ENCODE measurements at regions not wholly inside any gene's neighbourhood (a gene's known extent, or its start where the extent isn't known, plus 50 kb on each side); places are given as distances from the start of the nearest gene placed in this dataset.

DNA sequence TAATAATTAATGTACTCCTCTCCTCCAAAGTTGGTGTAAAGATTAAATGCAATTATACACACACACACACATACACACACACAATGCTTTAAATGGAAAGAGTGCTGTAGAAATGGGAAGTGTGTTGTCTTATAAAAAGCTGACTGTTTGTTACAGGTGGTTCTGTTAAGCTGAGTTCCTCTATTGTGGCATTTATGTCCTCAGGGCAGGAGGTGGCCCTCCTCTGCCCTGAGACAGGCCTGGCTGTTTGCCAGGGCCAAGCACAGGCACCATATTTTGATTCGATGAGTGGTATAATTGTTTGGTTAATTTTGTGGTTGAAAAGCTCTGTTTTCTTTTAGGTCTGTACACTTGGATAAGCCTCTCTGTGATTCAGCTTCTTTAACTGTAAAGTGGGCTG, 573.9 kb downstream of the KIF4B start:
- H2AFZ ChIP-seq (ENCODE audit: low read depth, low read length, poor library complexity, severe bottlenecking) = no peak overlapping the region
- H3K27ac ChIP-seq (ENCODE audit: low read depth, low read length) = no peak overlapping the region
- H3K9me2 ChIP-seq (ENCODE audit: insufficient read depth) = no peaks in the 10 kb centered on the region
- no TSS peak for BruUV-seq (replicated peaks)
- ChIA-PET POLR2A (no interaction called here), CTCF (no interaction called here), RAD21 (ENCODE audit: low non-redundant PET in 1 of 2, low total read pairs in 2 of 2, uncharacterized antibody in 2 of 2, unreplicated experiment in 2 of 2) (no interaction called here)
- H3K27me3 ChIP-seq (ENCODE audit: insufficient read depth, low read length) = no peaks in the 10 kb centered on the region
- intact Hi-C loops (cut with micrococcal nuclease) = no loop called here
- no peaks in the 10 kb centered on the region for H4K20me1 ChIP-seq (ENCODE audit: insufficient read depth)
- no peaks in the 10 kb centered on the region; a peak in 1 of 4 replicates for H3K4me1 ChIP-seq (ENCODE audit: control insufficient read depth in 1 of 2, insufficient read depth in 2 of 2, low read length in 2 of 2)
- no peak overlapping the region for H3K9ac ChIP-seq (ENCODE audit: low read length)
- TF ChIP-seq CBX3 (IDR thresholded peaks at IDR 0.05; ENCODE audit: low read depth) (no peak), EGR1 (IDR thresholded peaks at IDR 0.05; ENCODE audit: low read depth) (no peak), YY1 (IDR thresholded peaks at IDR 0.05; ENCODE audit: extremely low read depth, insufficient replicate concordance, low read depth, low read length) (no peak), SIN3A (IDR thresholded peaks at IDR 0.05; ENCODE audit: low read depth) (no peak), SP1 (IDR thresholded peaks at IDR 0.05; ENCODE audit: low read depth) (no peak), POLR2A (IDR thresholded peaks at IDR 0.05; ENCODE audit: borderline replicate concordance, extremely low read depth, insufficient read depth, insufficient read length) (no peak), POLR2AphosphoS5 (IDR thresholded peaks at IDR 0.05; ENCODE audit: low read depth, low read length) (no peak), CEBPB (IDR thresholded peaks at IDR 0.05; ENCODE audit: low read depth) (no peak), JUND (IDR thresholded peaks at IDR 0.05) (no peak), TCF7L2 (IDR thresholded peaks at IDR 0.05; ENCODE audit: borderline replicate concordance, extremely low read depth, insufficient read depth, insufficient read length) (no peak), EZH2phosphoT487 (IDR thresholded peaks at IDR 0.05; ENCODE audit: borderline replicate concordance) (no peak)
- TF ChIP-seq, protein P1, sequence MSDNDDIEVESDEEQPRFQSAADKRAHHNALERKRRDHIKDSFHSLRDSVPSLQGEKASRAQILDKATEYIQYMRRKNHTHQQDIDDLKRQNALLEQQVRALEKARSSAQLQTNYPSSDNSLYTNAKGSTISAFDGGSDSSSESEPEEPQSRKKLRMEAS (IDR thresholded peaks at IDR 0.05) = no peak
- TF ChIP-seq, protein P2, sequence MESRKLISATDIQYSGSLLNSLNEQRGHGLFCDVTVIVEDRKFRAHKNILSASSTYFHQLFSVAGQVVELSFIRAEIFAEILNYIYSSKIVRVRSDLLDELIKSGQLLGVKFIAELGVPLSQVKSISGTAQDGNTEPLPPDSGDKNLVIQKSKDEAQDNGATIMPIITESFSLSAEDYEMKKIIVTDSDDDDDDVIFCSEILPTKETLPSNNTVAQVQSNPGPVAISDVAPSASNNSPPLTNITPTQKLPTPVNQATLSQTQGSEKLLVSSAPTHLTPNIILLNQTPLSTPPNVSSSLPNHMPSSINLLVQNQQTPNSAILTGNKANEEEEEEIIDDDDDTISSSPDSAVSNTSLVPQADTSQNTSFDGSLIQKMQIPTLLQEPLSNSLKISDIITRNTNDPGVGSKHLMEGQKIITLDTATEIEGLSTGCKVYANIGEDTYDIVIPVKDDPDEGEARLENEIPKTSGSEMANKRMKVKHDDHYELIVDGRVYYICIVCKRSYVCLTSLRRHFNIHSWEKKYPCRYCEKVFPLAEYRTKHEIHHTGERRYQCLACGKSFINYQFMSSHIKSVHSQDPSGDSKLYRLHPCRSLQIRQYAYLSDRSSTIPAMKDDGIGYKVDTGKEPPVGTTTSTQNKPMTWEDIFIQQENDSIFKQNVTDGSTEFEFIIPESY (IDR thresholded peaks at IDR 0.05; ENCODE audit: extremely low read depth, insufficient replicate concordance, low read length) = no peak
- TF ChIP-seq, protein P3, sequence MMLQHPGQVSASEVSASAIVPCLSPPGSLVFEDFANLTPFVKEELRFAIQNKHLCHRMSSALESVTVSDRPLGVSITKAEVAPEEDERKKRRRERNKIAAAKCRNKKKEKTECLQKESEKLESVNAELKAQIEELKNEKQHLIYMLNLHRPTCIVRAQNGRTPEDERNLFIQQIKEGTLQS (IDR thresholded peaks at IDR 0.05) = no peak
- TF ChIP-seq, protein P4, sequence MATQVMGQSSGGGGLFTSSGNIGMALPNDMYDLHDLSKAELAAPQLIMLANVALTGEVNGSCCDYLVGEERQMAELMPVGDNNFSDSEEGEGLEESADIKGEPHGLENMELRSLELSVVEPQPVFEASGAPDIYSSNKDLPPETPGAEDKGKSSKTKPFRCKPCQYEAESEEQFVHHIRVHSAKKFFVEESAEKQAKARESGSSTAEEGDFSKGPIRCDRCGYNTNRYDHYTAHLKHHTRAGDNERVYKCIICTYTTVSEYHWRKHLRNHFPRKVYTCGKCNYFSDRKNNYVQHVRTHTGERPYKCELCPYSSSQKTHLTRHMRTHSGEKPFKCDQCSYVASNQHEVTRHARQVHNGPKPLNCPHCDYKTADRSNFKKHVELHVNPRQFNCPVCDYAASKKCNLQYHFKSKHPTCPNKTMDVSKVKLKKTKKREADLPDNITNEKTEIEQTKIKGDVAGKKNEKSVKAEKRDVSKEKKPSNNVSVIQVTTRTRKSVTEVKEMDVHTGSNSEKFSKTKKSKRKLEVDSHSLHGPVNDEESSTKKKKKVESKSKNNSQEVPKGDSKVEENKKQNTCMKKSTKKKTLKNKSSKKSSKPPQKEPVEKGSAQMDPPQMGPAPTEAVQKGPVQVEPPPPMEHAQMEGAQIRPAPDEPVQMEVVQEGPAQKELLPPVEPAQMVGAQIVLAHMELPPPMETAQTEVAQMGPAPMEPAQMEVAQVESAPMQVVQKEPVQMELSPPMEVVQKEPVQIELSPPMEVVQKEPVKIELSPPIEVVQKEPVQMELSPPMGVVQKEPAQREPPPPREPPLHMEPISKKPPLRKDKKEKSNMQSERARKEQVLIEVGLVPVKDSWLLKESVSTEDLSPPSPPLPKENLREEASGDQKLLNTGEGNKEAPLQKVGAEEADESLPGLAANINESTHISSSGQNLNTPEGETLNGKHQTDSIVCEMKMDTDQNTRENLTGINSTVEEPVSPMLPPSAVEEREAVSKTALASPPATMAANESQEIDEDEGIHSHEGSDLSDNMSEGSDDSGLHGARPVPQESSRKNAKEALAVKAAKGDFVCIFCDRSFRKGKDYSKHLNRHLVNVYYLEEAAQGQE (IDR thresholded peaks at IDR 0.05; ENCODE audit: low read depth) = no peak
- H3K4me3 ChIP-seq (replicated peaks in 1 of 2; ENCODE audit: low read depth in 1 of 2, low read length in 2 of 2) = no peak overlapping the region
- H3K9me3 ChIP-seq (ENCODE audit: control insufficient read depth in 1 of 2, insufficient read depth in 1 of 2, low read depth in 1 of 2, low read length in 2 of 2) = no peaks in the 10 kb centered on the region
- H3K79me2 ChIP-seq (ENCODE audit: insufficient read depth, low read length) = no peaks in the 10 kb centered on the region
- no peaks in the 10 kb centered on the region for H3K36me3 ChIP-seq (ENCODE audit: control insufficient read depth in 1 of 2, insufficient read depth in 2 of 2, low read length in 2 of 2)
- no peak overlapping the region for H3K4me2 ChIP-seq (ENCODE audit: low read length)
- ATAC-seq (no peak), DNase-seq (ENCODE audit: low read depth, low spot score) (no peak)
